ENCODE measurements at regions not wholly inside any gene's neighbourhood (a gene's known extent, or its start where the extent isn't known, plus 50 kb on each side); places are given as distances from the start of the nearest gene placed in this dataset.

DNA sequence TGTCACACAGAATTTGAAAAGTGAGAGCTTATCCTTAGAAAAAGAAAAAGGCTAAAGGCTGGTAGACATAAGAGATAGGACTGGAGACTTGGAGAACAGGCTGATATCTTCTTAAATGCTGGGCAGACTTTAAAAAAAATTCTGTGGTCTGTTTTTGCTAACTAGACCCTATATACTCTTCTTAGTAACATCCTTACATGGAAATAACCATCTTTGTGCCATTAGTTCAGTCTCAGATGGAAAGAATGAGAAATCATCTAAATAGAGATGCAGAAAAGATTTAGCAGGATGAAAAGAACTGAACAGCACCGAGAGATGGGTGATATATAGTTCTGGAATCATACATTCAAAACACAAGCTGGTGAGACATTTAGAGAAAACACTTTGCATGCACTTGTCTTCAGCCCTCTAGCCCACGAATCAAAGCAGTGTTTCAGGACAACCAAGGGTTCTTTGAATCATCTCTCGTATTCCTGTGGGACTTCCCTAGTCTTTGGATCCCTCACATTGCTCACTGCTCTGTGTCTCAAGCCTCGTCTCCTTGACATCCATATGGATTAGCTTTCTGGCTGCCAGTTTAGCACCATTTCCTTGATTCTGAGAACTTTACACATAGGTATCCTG lies 93.0 kb upstream of the LYSMD4 start (continued):
- no peak for TF ChIP-seq RBBP5 (IDR thresholded peaks at IDR 0.05; ENCODE audit: borderline replicate concordance, low read depth, low read length)
- no peak for TF ChIP-seq NANOG (IDR thresholded peaks at IDR 0.05; ENCODE audit: insufficient read depth, low read depth, low read length, poor library complexity, severe bottlenecking)
- TF ChIP-seq JUND (IDR thresholded peaks at IDR 0.05; ENCODE audit: low read length), result no peak
- TF ChIP-seq ZNF274 (IDR thresholded peaks at IDR 0.05; ENCODE audit: borderline replicate concordance, extremely low read depth, low read length), result no peak
